HG03565 (cell line): ENCODE measurements at regions not wholly inside any gene's neighbourhood (a gene's known extent, or its start where the extent isn't known, plus 50 kb on each side); places are given as distances from the start of the nearest gene placed in this dataset.

Experiments
- ATAC-seq: cut with Tn5 transposase; IDR thresholded peaks from one replicate; pipeline ENCODE4 v1.9.1; 2021; ENCODE audit warnings: mild to moderate bottlenecking, moderate library complexity; ENCODE audit not compliant: unreplicated experiment

- ATAC-seq, result no peak
These were observed 165.2 kb upstream of the DEFB112 start for GRCh38 chr6:50214937-50215336.

- ATAC-seq, result no peak
These were observed 168.1 kb upstream of the DEFB112 start for GRCh38 chr6:50217841-50218240.

- no peak for ATAC-seq
These were observed 186.4 kb upstream of the DEFB112 start for GRCh38 chr6:50236164-50236563.

GRCh38 chr6:50239853-50240252 lies 190.1 kb upstream of the DEFB112 start:
- ATAC-seq, result no peak

GRCh38 chr6:50240986-50241385 lies 191.3 kb upstream of the DEFB112 start:
- no peak for ATAC-seq

GRCh38 chr6:50249493-50249892 lies 199.8 kb upstream of the DEFB112 start:
- no peak for ATAC-seq

- no peak for ATAC-seq
These were observed 207.6 kb upstream of the DEFB112 start for GRCh38 chr6:50257322-50257721.

- ATAC-seq, result no peak
These were observed 210.2 kb upstream of the DEFB112 start for GRCh38 chr6:50259903-50260302.

- ATAC-seq, result no peak
These were observed 215.4 kb upstream of the DEFB112 start for GRCh38 chr6:50264995-50265571.

GRCh38 chr6:50270415-50270814 lies 220.7 kb upstream of the DEFB112 start:
- no peak for ATAC-seq

GRCh38 chr6:50271266-50271665 lies 221.5 kb upstream of the DEFB112 start:
- no peak for ATAC-seq

- ATAC-seq, result no peak
These were observed 222.1 kb upstream of the DEFB112 start for GRCh38 chr6:50271817-50272216.

- no peak for ATAC-seq
These were observed 222.9 kb upstream of the DEFB112 start for GRCh38 chr6:50272611-50273010.

- no peak for ATAC-seq
These were observed 227.1 kb upstream of the DEFB112 start for GRCh38 chr6:50276771-50277261.

- ATAC-seq, result no peak
These were observed 228.0 kb upstream of the DEFB112 start for GRCh38 chr6:50277774-50278173.

GRCh38 chr6:50278663-50279062 lies 228.9 kb upstream of the DEFB112 start:
- ATAC-seq, result no peak

GRCh38 chr6:50285735-50286134 lies 236.0 kb upstream of the DEFB112 start:
- no peak for ATAC-seq

GRCh38 chr6:50288241-50288640 lies 238.5 kb upstream of the DEFB112 start:
- no peak for ATAC-seq

GRCh38 chr6:50288881-50289280 lies 239.2 kb upstream of the DEFB112 start:
- ATAC-seq, result no peak

- ATAC-seq, result no peak
These were observed 239.6 kb upstream of the DEFB112 start for GRCh38 chr6:50289366-50289765.

- no peak for ATAC-seq
These were observed 251.6 kb upstream of the DEFB112 start for GRCh38 chr6:50301307-50301706.

GRCh38 chr6:50305660-50306059 lies 255.9 kb upstream of the DEFB112 start:
- no peak for ATAC-seq

GRCh38 chr6:50318536-50318935 lies 268.8 kb upstream of the DEFB112 start:
- ATAC-seq, result no peak
